ENCODE measurements at regions not wholly inside any gene's neighbourhood (a gene's known extent, or its start where the extent isn't known, plus 50 kb on each side); places are given as distances from the start of the nearest gene placed in this dataset.
"Not testable (repeated sequence)": the region's sequence is repeated elsewhere in the genome, so short reads cannot be mapped to it uniquely, and the experiment has no call there.

- no peak overlapping the region for H3K4me3 ChIP-seq (ENCODE audit: control insufficient read depth, low read depth, low read length)
- DNase-seq (ENCODE audit: low read depth): peak; percentile 88
- no peak for TF ChIP-seq CTCF (conservative IDR thresholded peaks at IDR 0.05; ENCODE audit: control insufficient read depth, insufficient read depth, low read depth, low read length)
Measured at GRCh38 chr4:77443941-77444340, 161.7 kb upstream of the CXCL13 start.

- no peak for DNase-seq (ENCODE audit: low read depth)
- no peak for TF ChIP-seq CTCF (conservative IDR thresholded peaks at IDR 0.05; ENCODE audit: control insufficient read depth, insufficient read depth, low read depth, low read length)
- no peak overlapping the region for H3K4me3 ChIP-seq (ENCODE audit: control insufficient read depth, low read depth, low read length)
Measured at GRCh38 chr4:77445823-77446222, 159.8 kb upstream of the CXCL13 start.

- no peak overlapping the region for H3K4me3 ChIP-seq (ENCODE audit: control insufficient read depth, low read depth, low read length)
- TF ChIP-seq CTCF (conservative IDR thresholded peaks at IDR 0.05; ENCODE audit: control insufficient read depth, insufficient read depth, low read depth, low read length): no peak
- DNase-seq (ENCODE audit: low read depth): no peak
Measured at GRCh38 chr4:77446601-77447000, 159.0 kb upstream of the CXCL13 start.

GRCh38 chr4:77449171-77449570, 156.4 kb upstream of the CXCL13 start:
- no peak for TF ChIP-seq CTCF (conservative IDR thresholded peaks at IDR 0.05; ENCODE audit: control insufficient read depth, insufficient read depth, low read depth, low read length)
- peak; percentile 84 for DNase-seq (ENCODE audit: low read depth)

GRCh38 chr4:77450006-77450405, 155.6 kb upstream of the CXCL13 start:
- H3K4me3 ChIP-seq (ENCODE audit: control insufficient read depth, low read depth, low read length): no peak overlapping the region
- DNase-seq (ENCODE audit: low read depth): no peak
- no peak for TF ChIP-seq CTCF (conservative IDR thresholded peaks at IDR 0.05; ENCODE audit: control insufficient read depth, insufficient read depth, low read depth, low read length)

More at GRCh38 chr4:77449171-77449570, 156.4 kb upstream of the CXCL13 start:
- no peak overlapping the region for H3K4me3 ChIP-seq (ENCODE audit: control insufficient read depth, low read depth, low read length)

- no peak for TF ChIP-seq CTCF (conservative IDR thresholded peaks at IDR 0.05; ENCODE audit: control insufficient read depth, insufficient read depth, low read depth, low read length)
- DNase-seq (ENCODE audit: low read depth): no peak
- H3K4me3 ChIP-seq (ENCODE audit: control insufficient read depth, low read depth, low read length): no peak overlapping the region
Measured at GRCh38 chr4:77451530-77451929, 154.1 kb upstream of the CXCL13 start.

- DNase-seq (ENCODE audit: low read depth); H3K4me3 ChIP-seq (ENCODE audit: control insufficient read depth, low read depth, low read length): not testable (repeated sequence)
Measured at GRCh38 chr4:77452117-77452516, 153.5 kb upstream of the CXCL13 start.
